Hepatocyte (in vitro differentiated cells): ENCODE measurements at regions not wholly inside any gene's neighbourhood (a gene's known extent, or its start where the extent isn't known, plus 50 kb on each side); places are given as distances from the start of the nearest gene placed in this dataset.

Source experiments
- DNase-seq: peaks from one replicate; pipeline ENCODE4 v3.0.0-alpha.2; 2016; ENCODE audit warnings: low spot score
- H2AFZ ChIP-seq: fragments of 200-600 bp; sonication (generic); 2 replicates; pipeline ENCODE4 v1.6.0; 2016; ENCODE audit warnings: antibody characterized with exemption, mild to moderate bottlenecking
- H3K27ac ChIP-seq: fragments of 200-600 bp; sonication (generic); 2 replicates; pipeline ENCODE4 v1.5.1; 2016; ENCODE audit warnings: mild to moderate bottlenecking
- H3K27me3 ChIP-seq: fragments of 200-600 bp; sonication (generic); 2 replicates; pipeline ENCODE4 v1.6.1; 2016
- H3K36me3 ChIP-seq: fragments of 200-600 bp; sonication (generic); replicated peaks from 2 replicates; pipeline ENCODE4 v1.5.1; 2016; ENCODE audit warnings: low read depth; ENCODE audit not compliant: insufficient read depth
- H3K4me1 ChIP-seq: fragments of 200-600 bp; sonication (generic); 2 replicates; pipeline ENCODE4 v1.5.1; 2016; ENCODE audit warnings: mild to moderate bottlenecking, moderate library complexity; ENCODE audit not compliant: insufficient read depth
- H3K4me2 ChIP-seq: fragments of 200-600 bp; sonication (generic); 2 replicates; pipeline ENCODE4 v1.6.0; 2016
- H3K4me3 ChIP-seq: fragments of 200-600 bp; sonication (generic); 2 replicates; pipeline ENCODE4 v1.5.1; 2016; ENCODE audit warnings: mild to moderate bottlenecking
- H3K79me2 ChIP-seq: fragments of 200-600 bp; sonication (generic); 2 replicates; pipeline ENCODE4 v1.6.0; 2017; ENCODE audit warnings: mild to moderate bottlenecking
- H3K9me2 ChIP-seq: fragments of 200-600 bp; sonication (generic); replicated peaks from 2 replicates; pipeline ENCODE4 v1.6.0; 2017; ENCODE audit warnings: mild to moderate bottlenecking; ENCODE audit not compliant: insufficient read depth
- H3K9me3 ChIP-seq: fragments of 200-600 bp; sonication (generic); 2 replicates; pipeline ENCODE4 v1.5.1; 2016; ENCODE audit warnings: low read depth, mild to moderate bottlenecking
- H4K20me1 ChIP-seq: fragments of 200-600 bp; sonication (generic); 2 replicates; pipeline ENCODE4 v1.6.0; 2016; ENCODE audit warnings: mild to moderate bottlenecking; ENCODE audit not compliant: insufficient read depth, poor library complexity, severe bottlenecking
- EZH2 ChIP-seq: fragments of 200-600 bp; sonication (generic); IDR thresholded peaks from 2 replicates; pipeline ENCODE4 v1.6.1; 2016; ENCODE audit warnings: antibody characterized with exemption, mild to moderate bottlenecking, borderline replicate concordance
- EZH2phosphoT487 ChIP-seq: fragments of 200-600 bp; sonication (generic); IDR thresholded peaks from one replicate; pipeline ENCODE4 v1.6.1; 2018; ENCODE audit warnings: antibody characterized with exemption, mild to moderate bottlenecking, low read depth, moderate library complexity; ENCODE audit not compliant: unreplicated experiment, severe bottlenecking
- WGBS: methylation state at CpG from one replicate; pipeline ENCODE4 v1.1.6; 2016; ENCODE audit warnings: low lambda C conversion rate; ENCODE audit errors: missing lambda C conversion rate; 5-methylcytosine and 5-hydroxymethylcytosine counted together
- TF ChIP-seq, protein P1 (sequence below): fragments of 200-600 bp; sonication (generic); IDR thresholded peaks from 2 replicates; pipeline ENCODE4 v1.5.1; 2016; ENCODE audit warnings: antibody characterized with exemption, mild to moderate bottlenecking; ENCODE audit not compliant: poor library complexity

DNA sequence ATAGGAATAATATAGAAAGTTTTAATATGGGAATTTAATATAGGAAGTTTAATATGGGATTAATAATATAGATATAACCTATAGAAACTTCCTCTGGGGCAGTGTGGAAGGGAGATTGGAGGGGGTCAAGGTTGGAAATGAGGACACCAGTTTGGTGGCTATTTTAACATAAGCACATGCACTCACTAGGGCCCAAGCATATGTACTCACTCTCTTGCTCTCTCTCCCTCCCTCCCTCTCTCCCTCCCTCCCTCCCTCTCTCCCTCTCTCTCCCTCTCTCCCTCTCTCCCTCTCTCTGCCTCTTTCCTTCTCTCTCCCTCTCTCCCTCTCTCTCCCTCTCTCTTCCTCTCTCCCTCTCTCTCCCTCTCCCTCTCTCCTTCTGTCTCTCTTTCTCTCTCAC is 528.1 kb downstream of the NPIPA7 start:
- H3K79me2 ChIP-seq: no peaks in the 10 kb centered on the region
- no peaks in the 10 kb centered on the region for H3K9me3 ChIP-seq
- no peaks in the 10 kb centered on the region for H3K27me3 ChIP-seq
- no peaks in the 10 kb centered on the region for H3K9me2 ChIP-seq
- no peak for TF ChIP-seq EZH2
- no peaks in the 10 kb centered on the region for H4K20me1 ChIP-seq
- no peak overlapping the region for H3K27ac ChIP-seq
- no peaks in the 10 kb centered on the region for H3K4me1 ChIP-seq
- H3K4me2 ChIP-seq: no peak overlapping the region
- no peak for DNase-seq
- no peak overlapping the region for H3K4me3 ChIP-seq
- H3K36me3 ChIP-seq: no peaks in the 10 kb centered on the region
- no peak overlapping the region for H2AFZ ChIP-seq

DNA sequence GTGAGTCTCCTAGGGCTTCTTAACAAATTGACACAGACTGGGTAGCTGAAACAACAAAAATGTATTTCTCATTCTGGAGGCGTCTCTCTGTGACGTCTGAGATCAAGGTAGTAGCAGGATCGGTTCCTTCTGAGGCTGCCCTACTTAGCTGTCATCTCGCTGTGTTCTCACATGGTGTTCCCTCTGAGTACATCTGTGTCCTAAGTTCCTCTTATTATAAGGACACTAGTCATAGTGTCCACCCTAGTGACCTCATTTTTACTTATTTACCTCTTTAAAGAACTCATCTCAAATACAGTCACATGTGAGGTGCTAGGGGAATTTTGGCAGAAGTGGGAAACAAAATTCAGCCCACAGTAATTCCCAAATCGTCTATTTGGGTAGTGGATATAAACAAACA is 529.1 kb downstream of the NPIPA7 start:
- no peak for DNase-seq
- 75% methylated on average over 5 of the region's 5 CpGs for WGBS
- no peaks in the 10 kb centered on the region for H3K4me1 ChIP-seq
- H4K20me1 ChIP-seq: no peaks in the 10 kb centered on the region
- H2AFZ ChIP-seq: no peak overlapping the region
- no peak overlapping the region for H3K27ac ChIP-seq
- no peaks in the 10 kb centered on the region for H3K9me2 ChIP-seq
- no peaks in the 10 kb centered on the region for H3K27me3 ChIP-seq
- H3K79me2 ChIP-seq: no peaks in the 10 kb centered on the region
- no peaks in the 10 kb centered on the region for H3K36me3 ChIP-seq
- H3K4me3 ChIP-seq: no peak overlapping the region
- TF ChIP-seq EZH2phosphoT487 (no peak), EZH2 (no peak)
- H3K4me2 ChIP-seq: no peak overlapping the region
- no peaks in the 10 kb centered on the region for H3K9me3 ChIP-seq

DNA sequence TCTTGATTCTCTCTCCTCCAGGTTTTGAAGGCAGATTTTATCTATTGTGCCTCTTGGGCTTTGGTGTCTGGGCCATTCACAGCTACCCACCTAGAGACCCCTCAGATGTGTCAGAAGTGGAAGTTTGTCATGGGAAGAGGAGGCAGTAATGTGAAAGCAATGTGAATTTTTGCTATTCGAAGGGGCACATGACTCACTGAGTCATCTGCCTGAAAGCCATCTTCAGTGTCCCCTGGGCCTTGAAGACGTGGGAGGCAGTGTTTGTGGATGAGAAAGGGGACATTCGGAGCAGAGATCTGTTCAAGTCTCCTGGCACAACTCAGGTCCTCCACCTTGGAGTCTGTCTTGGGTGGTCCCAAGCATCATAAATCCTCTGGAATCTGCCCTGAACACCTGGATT is 530.2 kb downstream of the NPIPA7 start:
- Histone ChIP-seq H3K4me2 (no peak overlapping the region), H3K9me2 (no peaks in the 10 kb centered on the region), H3K4me1 (no peaks in the 10 kb centered on the region), H3K4me3 (no peak overlapping the region), H4K20me1 (no peaks in the 10 kb centered on the region), H3K27ac (no peak overlapping the region), H3K9me3 (no peaks in the 10 kb centered on the region), H3K27me3 (no peaks in the 10 kb centered on the region), H3K36me3 (no peaks in the 10 kb centered on the region), H3K79me2 (no peaks in the 10 kb centered on the region), H2AFZ (no peak overlapping the region)
- TF ChIP-seq, protein P1, sequence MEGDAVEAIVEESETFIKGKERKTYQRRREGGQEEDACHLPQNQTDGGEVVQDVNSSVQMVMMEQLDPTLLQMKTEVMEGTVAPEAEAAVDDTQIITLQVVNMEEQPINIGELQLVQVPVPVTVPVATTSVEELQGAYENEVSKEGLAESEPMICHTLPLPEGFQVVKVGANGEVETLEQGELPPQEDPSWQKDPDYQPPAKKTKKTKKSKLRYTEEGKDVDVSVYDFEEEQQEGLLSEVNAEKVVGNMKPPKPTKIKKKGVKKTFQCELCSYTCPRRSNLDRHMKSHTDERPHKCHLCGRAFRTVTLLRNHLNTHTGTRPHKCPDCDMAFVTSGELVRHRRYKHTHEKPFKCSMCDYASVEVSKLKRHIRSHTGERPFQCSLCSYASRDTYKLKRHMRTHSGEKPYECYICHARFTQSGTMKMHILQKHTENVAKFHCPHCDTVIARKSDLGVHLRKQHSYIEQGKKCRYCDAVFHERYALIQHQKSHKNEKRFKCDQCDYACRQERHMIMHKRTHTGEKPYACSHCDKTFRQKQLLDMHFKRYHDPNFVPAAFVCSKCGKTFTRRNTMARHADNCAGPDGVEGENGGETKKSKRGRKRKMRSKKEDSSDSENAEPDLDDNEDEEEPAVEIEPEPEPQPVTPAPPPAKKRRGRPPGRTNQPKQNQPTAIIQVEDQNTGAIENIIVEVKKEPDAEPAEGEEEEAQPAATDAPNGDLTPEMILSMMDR: no peak
- no peak for TF ChIP-seq EZH2
- no peak for TF ChIP-seq EZH2phosphoT487
- WGBS: 79% methylated on average over 3 of the region's 3 CpGs
- no peak for DNase-seq

DNA sequence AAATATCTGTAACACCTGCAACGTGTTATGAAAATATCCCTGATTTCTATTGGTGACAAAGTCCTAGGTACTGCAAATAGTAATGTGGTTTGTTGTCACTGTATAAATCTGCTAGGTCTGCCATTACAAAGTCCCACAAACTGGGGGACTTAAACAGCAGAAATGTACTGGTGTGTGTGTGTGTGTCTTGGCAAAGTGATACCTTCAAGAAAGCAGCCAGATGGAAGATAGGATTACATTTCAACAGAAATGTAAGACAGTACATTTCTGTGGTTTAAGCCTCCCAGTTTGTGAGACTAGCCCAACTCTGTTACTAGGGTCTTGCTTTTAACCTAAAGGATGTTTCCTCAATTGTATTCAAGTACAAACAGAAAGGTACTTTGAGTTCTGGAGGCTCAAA is 531.7 kb downstream of the NPIPA7 start:
- TF ChIP-seq EZH2: no peak
- TF ChIP-seq, protein P1: no peak
- no peak for TF ChIP-seq EZH2phosphoT487
- Histone ChIP-seq H3K4me3 (no peak overlapping the region), H3K9me2 (no peaks in the 10 kb centered on the region), H3K9me3 (no peaks in the 10 kb centered on the region), H3K4me1 (no peaks in the 10 kb centered on the region), H3K27ac (no peak overlapping the region), H3K27me3 (no peaks in the 10 kb centered on the region), H3K36me3 (no peaks in the 10 kb centered on the region), H3K4me2 (no peak overlapping the region), H3K79me2 (no peaks in the 10 kb centered on the region), H4K20me1 (no peaks in the 10 kb centered on the region), H2AFZ (no peak overlapping the region)
- WGBS: 88% methylated on average over 1 of the region's 1 CpG
- DNase-seq: no peak
